Mesenchymal stem cell (in vitro differentiated cells and primary cell): ENCODE measurements at regions not wholly inside any gene's neighbourhood (a gene's known extent, or its start where the extent isn't known, plus 50 kb on each side); places are given as distances from the start of the nearest gene placed in this dataset.

Experiments used
- DNase-seq: peaks from one replicate; pipeline ENCODE4 v3.0.0-alpha.2; 2013
- H2AFZ ChIP-seq: one replicate; pipeline ENCODE4 v1.6.1; 2013; ENCODE audit warnings: low read depth, mild to moderate bottlenecking, control low read depth, inconsistent platforms, low read length, moderate library complexity
- H2AK5ac ChIP-seq: 2 replicates; pipeline ENCODE4 v1.6.1; 2013; ENCODE audit warnings: low read length, moderate library complexity, mild to moderate bottlenecking, inconsistent platforms; ENCODE audit not compliant: severe bottlenecking
- H2BK120ac ChIP-seq: one replicate; pipeline ENCODE4 v1.6.1; 2013; ENCODE audit warnings: low read depth, mild to moderate bottlenecking, inconsistent platforms, low read length, moderate library complexity
- H2BK12ac ChIP-seq, 2 experiments: one replicate each; pipeline ENCODE4 v1.6.1; 2013; ENCODE audit warnings: inconsistent platforms in 2 of 2, low read length in 2 of 2, mild to moderate bottlenecking in 2 of 2, moderate library complexity in 2 of 2, control low read depth in 1 of 2
- H2BK15ac ChIP-seq: one replicate; pipeline ENCODE4 v1.6.1; 2013; ENCODE audit warnings: mild to moderate bottlenecking, low read depth, inconsistent platforms; ENCODE audit not compliant: poor library complexity, severe bottlenecking
- H2BK5ac ChIP-seq: 2 replicates; pipeline ENCODE4 v1.6.1; 2013; ENCODE audit warnings: low read depth, mild to moderate bottlenecking, low read length, control low read depth, inconsistent platforms; ENCODE audit not compliant: poor library complexity, severe bottlenecking
- H3K14ac ChIP-seq, 2 experiments: one replicate each; pipeline ENCODE4 v1.6.1; 2013; ENCODE audit warnings: inconsistent platforms in 2 of 2, low read length in 2 of 2, control low read depth in 1 of 2, mild to moderate bottlenecking in 1 of 2, moderate library complexity in 1 of 2
- H3K18ac ChIP-seq, 2 experiments: one replicate each; pipeline ENCODE4 v1.6.1; 2013; ENCODE audit warnings: inconsistent platforms in 2 of 2, low read length in 2 of 2, control low read depth in 1 of 2, low read depth in 1 of 2, mild to moderate bottlenecking in 1 of 2
- H3K23ac ChIP-seq, 2 experiments: one replicate each; pipeline ENCODE4 v1.6.1; 2013; ENCODE audit warnings: inconsistent platforms in 2 of 2, low read length in 2 of 2, mild to moderate bottlenecking in 2 of 2, moderate library complexity in 2 of 2, control low read depth in 1 of 2
- H3K27ac ChIP-seq: 2 replicates; pipeline ENCODE4 v1.5.1; 2013; ENCODE audit warnings: mild to moderate bottlenecking, moderate library complexity, low read length, control low read depth, inconsistent platforms; ENCODE audit not compliant: poor library complexity, severe bottlenecking
- H3K27me3 ChIP-seq, 2 experiments: 2 replicates each; pipeline versions ENCODE4 v1.6.1 to v1.7.0; 2013; ENCODE audit warnings: low read length in 2 of 2, mild to moderate bottlenecking in 2 of 2, moderate library complexity in 2 of 2, control low read depth in 1 of 2, inconsistent platforms in 1 of 2; ENCODE audit not compliant: control insufficient read depth in 1 of 2, insufficient read depth in 1 of 2
- H3K36me3 ChIP-seq, 2 experiments: 2 replicates each; pipeline versions ENCODE4 v1.6.1 to v1.7.0; 2013; ENCODE audit warnings: low read length in 2 of 2, control low read depth in 1 of 2, inconsistent platforms in 1 of 2, low read depth in 1 of 2, mild to moderate bottlenecking in 1 of 2; ENCODE audit not compliant: insufficient read depth in 2 of 2, control insufficient read depth in 1 of 2
- H3K4ac ChIP-seq, 2 experiments: one replicate each; pipeline ENCODE4 v1.6.1; 2013; ENCODE audit warnings: inconsistent platforms in 2 of 2, low read length in 2 of 2, mild to moderate bottlenecking in 2 of 2, moderate library complexity in 2 of 2, control low read depth in 1 of 2, low read depth in 1 of 2
- H3K4me1 ChIP-seq: 2 replicates; pipeline ENCODE4 v1.6.1; 2013; ENCODE audit warnings: low read depth, low read length, control low read depth; ENCODE audit not compliant: control insufficient read depth, insufficient read depth
- H3K4me2 ChIP-seq: 2 replicates; pipeline ENCODE4 v1.6.1; 2013; ENCODE audit warnings: low read length, mild to moderate bottlenecking, inconsistent platforms; ENCODE audit not compliant: poor library complexity, severe bottlenecking
- H3K4me3 ChIP-seq, 2 experiments: 2 replicates each; pipeline versions ENCODE4 v1.5.1 to v1.7.0; 2013; ENCODE audit warnings: low read length in 2 of 2, mild to moderate bottlenecking in 2 of 2, control low read depth in 1 of 2, low read depth in 1 of 2; ENCODE audit not compliant: insufficient read depth in 1 of 2
- H3K79me1 ChIP-seq: replicated peaks from 2 replicates; pipeline ENCODE4 v1.6.1; 2013; ENCODE audit warnings: mild to moderate bottlenecking, control low read depth, low read length, inconsistent platforms; ENCODE audit not compliant: poor library complexity, severe bottlenecking
- H3K9ac ChIP-seq: 2 replicates; pipeline ENCODE4 v1.7.0; 2013; ENCODE audit warnings: mild to moderate bottlenecking, low read length, moderate library complexity
- H3K9me3 ChIP-seq: 2 replicates; pipeline ENCODE4 v1.7.0; 2013; ENCODE audit warnings: mild to moderate bottlenecking, low read length; ENCODE audit not compliant: control insufficient read depth
- H4K8ac ChIP-seq: one replicate; pipeline ENCODE4 v1.6.1; 2013; ENCODE audit warnings: inconsistent platforms, mild to moderate bottlenecking, low read length, moderate library complexity
- H4K91ac ChIP-seq: one replicate; pipeline ENCODE4 v1.6.1; 2013; ENCODE audit warnings: mild to moderate bottlenecking, low read length, inconsistent platforms
- WGBS: methylation state at CpG from one replicate; pipeline ENCODE4 v1.1.7; 2013; ENCODE audit warnings: mixed read lengths; 5-methylcytosine and 5-hydroxymethylcytosine counted together

DNA sequence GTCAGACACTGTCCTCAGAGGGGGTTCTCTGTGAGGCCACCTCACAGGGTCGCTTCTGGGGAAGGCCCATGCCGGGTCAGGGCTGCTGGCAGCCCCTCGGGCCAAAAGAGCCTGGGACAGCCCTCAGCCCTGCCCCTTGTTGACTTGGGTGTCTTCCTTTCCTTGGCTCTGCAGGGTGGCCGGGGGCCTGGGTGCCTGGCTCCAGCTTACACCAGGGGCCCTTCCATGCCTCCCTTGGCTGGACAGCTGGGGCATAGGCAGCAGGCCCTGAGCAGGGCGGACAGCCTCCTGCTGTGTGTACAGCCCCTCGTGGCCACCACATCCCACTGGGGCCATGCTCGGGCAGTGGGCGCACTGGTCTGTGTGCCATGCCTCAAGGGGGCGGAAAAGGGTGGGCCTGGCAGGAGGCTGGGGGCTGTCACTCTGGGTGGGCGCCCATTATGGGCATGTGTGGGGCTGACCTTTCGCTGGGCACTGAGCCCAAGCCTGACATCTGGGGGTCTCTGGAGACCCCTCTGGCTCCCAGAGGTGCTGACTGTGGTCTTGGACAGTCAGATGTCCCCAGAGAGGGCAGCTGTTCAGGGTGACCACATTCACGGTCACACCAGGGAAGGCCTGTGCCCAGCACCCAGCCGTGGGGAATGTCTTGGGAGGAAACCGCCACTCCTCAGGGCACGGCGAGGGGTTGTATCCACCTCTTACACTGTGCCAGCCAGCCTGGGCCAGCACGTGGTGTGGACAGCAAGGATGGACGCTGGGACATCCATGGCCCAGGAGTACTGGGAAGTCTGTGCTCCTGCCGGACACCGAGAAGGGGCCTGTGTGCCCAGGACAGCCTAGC lies 313.3 kb downstream of the TMEM121 start:
- H3K4me1 ChIP-seq: no peaks in the 10 kb centered on the region
- H3K27ac ChIP-seq: no peak overlapping the region
- no peak overlapping the region for H3K23ac ChIP-seq
- H2BK5ac ChIP-seq: no peak overlapping the region
- no peaks in the 10 kb centered on the region for H3K36me3 ChIP-seq
- no peak overlapping the region for H3K4ac ChIP-seq
- H2BK12ac ChIP-seq: no peak overlapping the region
- no peak overlapping the region for H3K9ac ChIP-seq
- no peak overlapping the region for H2AFZ ChIP-seq
- WGBS: 78% methylated on average over 20 of the region's 20 CpGs
- no peaks in the 10 kb centered on the region for H3K9me3 ChIP-seq
- no peak for DNase-seq
- H4K91ac ChIP-seq: no peak overlapping the region
- no peak overlapping the region for H2AK5ac ChIP-seq
- H3K18ac ChIP-seq: no peak overlapping the region
- no peak overlapping the region for H3K4me3 ChIP-seq
- H3K27me3 ChIP-seq: no peaks in the 10 kb centered on the region
- no peak overlapping the region for H3K4me2 ChIP-seq
- H3K79me1 ChIP-seq: no peaks in the 10 kb centered on the region
- H3K14ac ChIP-seq: no peak overlapping the region
- no peak overlapping the region for H4K8ac ChIP-seq
- H2BK15ac ChIP-seq: no peak overlapping the region
- H2BK120ac ChIP-seq: no peak overlapping the region

- H3K27me3 ChIP-seq: no peaks in the 10 kb centered on the region
- H3K27ac ChIP-seq: no peak overlapping the region
- H2BK120ac ChIP-seq: no peak overlapping the region
- no peak overlapping the region for H2BK15ac ChIP-seq
- no peaks in the 10 kb centered on the region for H3K4me1 ChIP-seq
- no peak overlapping the region for H4K8ac ChIP-seq
- H3K4me2 ChIP-seq: no peak overlapping the region
- WGBS: 78% methylated on average over 30 of the region's 32 CpGs
- H3K18ac ChIP-seq: no peak overlapping the region
- no peak overlapping the region for H2BK12ac ChIP-seq
- H2AFZ ChIP-seq: no peak overlapping the region
- no peak overlapping the region for H3K4me3 ChIP-seq
- no peak overlapping the region for H3K4ac ChIP-seq
- no peak overlapping the region for H4K91ac ChIP-seq
- no peak overlapping the region for H3K9ac ChIP-seq
- no peaks in the 10 kb centered on the region for H3K9me3 ChIP-seq
- no peak overlapping the region for H2AK5ac ChIP-seq
- no peaks in the 10 kb centered on the region for H3K79me1 ChIP-seq
- no peak overlapping the region for H2BK5ac ChIP-seq
- H3K23ac ChIP-seq: no peak overlapping the region
- H3K14ac ChIP-seq: no peak overlapping the region
- H3K36me3 ChIP-seq: no peaks in the 10 kb centered on the region
- no peak for DNase-seq
Observed at GRCh38 chr14:105840266-105841021, 314.1 kb downstream of the TMEM121 start.

DNA sequence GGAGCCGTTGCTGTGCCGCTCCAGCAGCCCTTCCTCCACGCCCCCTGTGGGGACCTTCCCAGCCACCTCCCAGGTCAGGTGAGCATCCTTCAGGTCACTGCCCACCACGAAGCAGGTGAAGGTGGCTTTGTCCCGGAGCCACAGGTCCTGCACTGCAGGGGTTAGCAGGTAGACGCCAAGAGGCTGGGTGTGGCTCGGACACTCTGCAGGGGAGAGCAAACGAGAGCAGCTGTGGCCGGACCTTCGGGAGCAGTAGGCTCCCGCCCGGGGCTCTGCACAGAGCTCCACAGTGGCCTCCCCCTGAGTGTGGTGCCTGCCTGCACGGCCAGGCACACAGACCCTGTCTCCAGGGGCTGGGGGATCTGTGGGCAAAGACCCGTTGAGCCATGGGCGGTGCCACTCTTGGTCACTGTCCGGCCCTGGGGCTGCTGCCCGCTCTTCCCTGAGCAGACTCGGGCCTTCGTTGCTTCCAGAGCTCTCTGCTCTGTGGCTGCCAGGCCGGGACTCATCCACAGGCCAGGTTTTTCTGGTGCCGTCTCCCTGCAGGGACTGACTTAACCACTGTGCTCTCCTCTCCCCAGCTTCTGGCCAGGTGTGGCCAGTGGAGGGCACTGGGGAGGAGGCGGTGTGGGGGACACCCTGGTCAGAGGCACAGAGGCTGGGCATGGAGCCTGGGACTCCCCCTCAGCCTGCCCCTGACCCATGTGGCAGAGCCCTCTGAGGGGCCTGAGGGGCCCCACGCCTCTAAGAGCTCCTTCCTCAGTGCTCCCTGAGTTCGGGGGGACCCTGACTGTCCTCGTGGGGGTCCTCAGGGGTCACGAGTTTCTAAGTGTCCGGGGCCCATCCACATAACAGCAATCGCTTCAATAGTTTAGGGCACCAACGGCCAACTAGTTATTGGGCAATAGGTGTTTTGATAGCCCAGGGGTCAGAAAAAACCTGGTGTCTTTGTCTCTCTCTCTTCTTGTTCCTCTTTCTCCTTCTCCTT lies 314.9 kb downstream of the TMEM121 start:
- no peak for DNase-seq
- H3K18ac ChIP-seq: no peak overlapping the region
- no peaks in the 10 kb centered on the region for H3K79me1 ChIP-seq
- H3K9me3 ChIP-seq: no peaks in the 10 kb centered on the region
- H3K4me1 ChIP-seq: no peaks in the 10 kb centered on the region
- H3K4ac ChIP-seq: no peak overlapping the region
- no peak overlapping the region for H3K14ac ChIP-seq
- H4K91ac ChIP-seq: no peak overlapping the region
- no peak overlapping the region for H2BK15ac ChIP-seq
- no peak overlapping the region for H3K9ac ChIP-seq
- H2BK12ac ChIP-seq: no peak overlapping the region
- no peak overlapping the region for H2AK5ac ChIP-seq
- H2AFZ ChIP-seq: no peak overlapping the region
- H4K8ac ChIP-seq: no peak overlapping the region
- no peak overlapping the region for H2BK120ac ChIP-seq
- no peaks in the 10 kb centered on the region for H3K27me3 ChIP-seq
- H3K4me3 ChIP-seq: no peak overlapping the region
- H2BK5ac ChIP-seq: no peak overlapping the region
- H3K4me2 ChIP-seq: no peak overlapping the region
- WGBS: 75% methylated on average over 24 of the region's 29 CpGs
- no peak overlapping the region for H3K23ac ChIP-seq
- no peak overlapping the region for H3K27ac ChIP-seq
- H3K36me3 ChIP-seq: no peaks in the 10 kb centered on the region
